IMR-90 (cell line): ENCODE measurements at regions not wholly inside any gene's neighbourhood (a gene's known extent, or its start where the extent isn't known, plus 50 kb on each side); places are given as distances from the start of the nearest gene placed in this dataset.

ENCODE experiments used
- ATAC-seq: fragments of 200-7000 bp; cut with Tn5 transposase; 2 replicates; pipeline ENCODE4 v1.9.1; 2020; ENCODE audit warnings: low read depth, mild to moderate bottlenecking, moderate library complexity
- BruUV-seq: library from RNA; stranded (reverse); fragments of 400-500 nt; replicated peaks from 2 replicates; lab custom pipeline; 2021; lab: Mats Ljungman, UMichigan
- CTCF ChIA-PET: fragments of 300-600 bp; formaldehyde crosslinking; extraction: SDS; loops from one replicate; lab custom pipeline; 2021; ENCODE audit warnings: antibody characterized with exemption; lab: Yijun Ruan, JAX
- POLR2A ChIA-PET: fragments of 300-600 bp; sonication (Branson Sonifier 250); formaldehyde crosslinking; loops from one replicate; lab custom pipeline; 2022; ENCODE audit warnings: antibody characterized with exemption; ENCODE audit not compliant: unreplicated experiment; lab: Charles Lee
- DNase-seq: peaks from one replicate; pipeline ENCODE4 v3.0.0; 2013
- H2AFZ ChIP-seq: replicated peaks from 2 replicates; pipeline ENCODE3; 2013; ENCODE audit warnings: low read length, mild to moderate bottlenecking; ENCODE audit not compliant: poor library complexity
- H2AK5ac ChIP-seq: 2 replicates; pipeline ENCODE4 v1.6.1; 2013; ENCODE audit warnings: low read depth, low read length, inconsistent platforms
- H2AK9ac ChIP-seq: replicated peaks from 2 replicates; pipeline ENCODE3; 2013; ENCODE audit warnings: mild to moderate bottlenecking, low read depth, low read length, moderate library complexity; ENCODE audit not compliant: poor library complexity
- H2BK120ac ChIP-seq: 2 replicates; pipeline ENCODE4 v1.6.1; 2013; ENCODE audit warnings: low read depth, low read length, inconsistent platforms
- H2BK15ac ChIP-seq: 3 replicates; pipeline ENCODE4 v1.6.1; 2013; ENCODE audit warnings: low read depth, low read length, inconsistent platforms
- H2BK20ac ChIP-seq: 2 replicates; pipeline ENCODE4 v1.6.1; 2013; ENCODE audit warnings: low read depth, mild to moderate bottlenecking, inconsistent platforms, low read length, moderate library complexity
- H2BK5ac ChIP-seq: 2 replicates; pipeline ENCODE4 v1.6.1; 2013; ENCODE audit warnings: mild to moderate bottlenecking, low read depth, low read length, inconsistent platforms; ENCODE audit not compliant: poor library complexity, severe bottlenecking
- H3K14ac ChIP-seq: replicated peaks from 2 replicates; pipeline ENCODE4 v1.6.1; 2013; ENCODE audit warnings: low read depth, low read length, inconsistent platforms
- H3K18ac ChIP-seq: 2 replicates; pipeline ENCODE4 v1.6.1; 2013; ENCODE audit warnings: low read depth, low read length, control low read depth
- H3K23ac ChIP-seq: 2 replicates; pipeline ENCODE4 v1.6.1; 2013; ENCODE audit warnings: low read depth, low read length, inconsistent platforms
- H3K27ac ChIP-seq: 2 replicates; pipeline ENCODE4 v1.5.1; 2013; ENCODE audit warnings: mild to moderate bottlenecking, control low read depth, low read length; ENCODE audit not compliant: insufficient read depth
- H3K27me3 ChIP-seq: 2 replicates; pipeline ENCODE4 v1.6.1; 2013; ENCODE audit warnings: low read length; ENCODE audit not compliant: control insufficient read depth, insufficient read depth
- H3K36me3 ChIP-seq: 2 replicates; pipeline ENCODE4 v1.6.1; 2013; ENCODE audit warnings: low read length, mixed read lengths; ENCODE audit not compliant: control insufficient read depth, insufficient read depth
- H3K4ac ChIP-seq: 2 replicates; pipeline ENCODE4 v1.6.1; 2013; ENCODE audit warnings: low read depth, low read length, inconsistent platforms
- H3K4me1 ChIP-seq: 2 replicates; pipeline ENCODE4 v1.6.1; 2013; ENCODE audit warnings: low read length, mixed read lengths; ENCODE audit not compliant: control insufficient read depth, insufficient read depth
- H3K4me2 ChIP-seq: 2 replicates; pipeline ENCODE4 v1.6.1; 2013; ENCODE audit warnings: low read depth, mild to moderate bottlenecking, control low read depth, low read length, moderate library complexity
- H3K4me3 ChIP-seq: 2 replicates; pipeline ENCODE4 v1.5.1; 2013; ENCODE audit warnings: low read depth, mild to moderate bottlenecking, control low read depth, low read length, moderate library complexity; ENCODE audit not compliant: insufficient read depth
- H3K56ac ChIP-seq: 2 replicates; pipeline ENCODE4 v1.6.1; 2013; ENCODE audit warnings: low read length, inconsistent platforms; ENCODE audit not compliant: insufficient read depth; ENCODE audit errors: extremely low read depth
- H3K79me1 ChIP-seq, 2 experiments: 2 replicates each; pipeline ENCODE4 v1.6.1; 2013; ENCODE audit warnings: low read length in 2 of 2, inconsistent platforms in 1 of 2, low read depth in 1 of 2
- H3K9ac ChIP-seq: 2 replicates; pipeline ENCODE4 v1.6.1; 2013; ENCODE audit warnings: low read depth, low read length, control low read depth
- H3K9me1 ChIP-seq: 2 replicates; pipeline ENCODE4 v1.6.1; 2013; ENCODE audit warnings: low read length, inconsistent platforms; ENCODE audit not compliant: insufficient read depth
- H3K9me3 ChIP-seq: 2 replicates; pipeline ENCODE4 v1.6.1; 2013; ENCODE audit warnings: low read length; ENCODE audit not compliant: control insufficient read depth, insufficient read depth
- H4K20me1 ChIP-seq: 2 replicates; pipeline ENCODE4 v1.6.1; 2013; ENCODE audit warnings: low read length, inconsistent platforms; ENCODE audit not compliant: insufficient read depth
- H4K5ac ChIP-seq: 2 replicates; pipeline ENCODE4 v1.6.1; 2013; ENCODE audit warnings: mild to moderate bottlenecking, low read depth, low read length, control low read depth
- H4K8ac ChIP-seq, 2 experiments: 2 replicates each; pipeline ENCODE4 v1.6.1; 2013; ENCODE audit warnings: low read depth in 2 of 2, low read length in 2 of 2, control low read depth in 1 of 2, inconsistent platforms in 1 of 2
- H4K91ac ChIP-seq: 2 replicates; pipeline ENCODE4 v1.6.1; 2013; ENCODE audit warnings: low read depth, low read length, inconsistent platforms; ENCODE audit not compliant: insufficient read depth
- BHLHE40 ChIP-seq: fragments of 150-350 bp; IDR thresholded peaks from 2 replicates; pipeline ENCODE4 v1.6.1; 2016; ENCODE audit warnings: mild to moderate bottlenecking, low read depth, low read length
- CEBPB ChIP-seq: IDR thresholded peaks from 2 replicates; pipeline ENCODE4 v1.6.1; 2012; ENCODE audit warnings: low read depth, low read length, improper control_type of control experiment
- CHD1 ChIP-seq: IDR thresholded peaks from 2 replicates; pipeline ENCODE4 v1.6.1; 2012; ENCODE audit warnings: low read depth, low read length, improper control_type of control experiment
- CTCF ChIP-seq: conservative IDR thresholded peaks from 2 replicates; pipeline ENCODE4 v1.5.1; 2012; ENCODE audit warnings: mild to moderate bottlenecking, low read depth, low read length, improper control_type of control experiment
- ELK1 ChIP-seq: fragments of 150-350 bp; IDR thresholded peaks from 2 replicates; pipeline ENCODE4 v1.6.1; 2016; ENCODE audit warnings: low read depth, mild to moderate bottlenecking, low read length, moderate library complexity, borderline replicate concordance
- FOS ChIP-seq: fragments of 150-350 bp; IDR thresholded peaks from 2 replicates; pipeline ENCODE4 v1.6.1; 2016; ENCODE audit warnings: low read depth, low read length
- MAFK ChIP-seq: IDR thresholded peaks from 2 replicates; pipeline ENCODE4 v1.6.1; 2012; ENCODE audit warnings: low read depth, low read length, improper control_type of control experiment
- MAZ ChIP-seq: IDR thresholded peaks from 2 replicates; pipeline ENCODE4 v1.6.1; 2012; ENCODE audit warnings: low read depth, mild to moderate bottlenecking, low read length, improper control_type of control experiment, moderate library complexity, borderline replicate concordance
- MXI1 ChIP-seq: IDR thresholded peaks from 2 replicates; pipeline ENCODE4 v1.6.1; 2012; ENCODE audit warnings: low read depth, mild to moderate bottlenecking, low read length, moderate library complexity, borderline replicate concordance
- NFE2L2 ChIP-seq: fragments of 150-350 bp; IDR thresholded peaks from 2 replicates; pipeline ENCODE4 v1.6.1; 2016; ENCODE audit warnings: low read depth, mild to moderate bottlenecking, low read length
- POLR2A ChIP-seq: IDR thresholded peaks from 2 replicates; pipeline ENCODE4 v1.6.1; 2012; ENCODE audit warnings: mild to moderate bottlenecking, low read depth, low read length
- RAD21 ChIP-seq: IDR thresholded peaks from 2 replicates; pipeline ENCODE4 v1.6.1; 2012; ENCODE audit warnings: low read length, improper control_type of control experiment
- RCOR1 ChIP-seq: IDR thresholded peaks from 2 replicates; pipeline ENCODE4 v1.6.1; 2012; ENCODE audit warnings: mild to moderate bottlenecking, low read length, improper control_type of control experiment; ENCODE audit not compliant: insufficient replicate concordance
- RFX5 ChIP-seq: IDR thresholded peaks from 2 replicates; pipeline ENCODE4 v1.8.0; 2012; ENCODE audit warnings: low read depth, mild to moderate bottlenecking, low read length, moderate library complexity
- SMC3 ChIP-seq: fragments of 150-350 bp; IDR thresholded peaks from 2 replicates; pipeline ENCODE4 v1.6.1; 2016; ENCODE audit warnings: low read depth, mild to moderate bottlenecking, antibody characterized with exemption, low read length, moderate library complexity
- USF2 ChIP-seq: fragments of 150-350 bp; IDR thresholded peaks from 2 replicates; pipeline ENCODE4 v1.6.1; 2017; ENCODE audit warnings: mild to moderate bottlenecking, antibody characterized with exemption, low read length, low read depth
- WGBS, 2 experiments: methylation state at CpG; one replicate each; pipeline versions ENCODE4 v1.1.5 to v1.1.7; 2013; ENCODE audit warnings: missing lambda C conversion rate in 2 of 2; ENCODE audit not compliant: insufficient read length in 1 of 2; ENCODE audit errors: extremely low coverage in 2 of 2; 5-methylcytosine and 5-hydroxymethylcytosine counted together
- dilution Hi-C: fragments of 300-500 bp; cut with HindIII; formaldehyde crosslinking; loops from one replicate; pipeline ENCODE4 v1.14.3; 2018; ENCODE audit warnings: low sequenced_read_pairs; ENCODE audit not compliant: unreplicated experiment
- in situ Hi-C: fragments of 300-500 bp; cut with MboI; formaldehyde crosslinking; loops from 3 replicates; pipeline ENCODE4 v1.14.3; 2019; ENCODE audit warnings: low sequenced_read_pairs, inconsistent platforms, mixed read lengths
- intact Hi-C: fragments of 100-400 bp; cut with micrococcal nuclease; formaldehyde crosslinking; loops from 2 replicates; pipeline ENCODE4 v1.10.0; 2022

- H2BK15ac ChIP-seq: no peak overlapping the region
- no peak for DNase-seq
- no peak overlapping the region for H3K14ac ChIP-seq
- no peak overlapping the region for H3K9ac ChIP-seq
- TF ChIP-seq CTCF (no peak), RCOR1 (no peak), POLR2A (no peak), MAFK (no peak), FOS (no peak), ELK1 (no peak), CEBPB (no peak), RFX5 (no peak), MAZ (no peak), MXI1 (no peak), BHLHE40 (no peak), NFE2L2 (no peak), CHD1 (no peak), USF2 (no peak), SMC3 (no peak), RAD21 (no peak)
- no TSS peak for BruUV-seq
- H3K9me3 ChIP-seq: peaks cover under 1% of the 10 kb centered on the region; the same call in 1 of the 2 replicates
- H4K91ac ChIP-seq: no peak overlapping the region
- POLR2A ChIA-PET: no interaction called here
- H2BK20ac ChIP-seq: no peak overlapping the region
- no peaks in the 10 kb centered on the region for H3K9me1 ChIP-seq
- H2AK9ac ChIP-seq: no peak overlapping the region
- no peak overlapping the region for H3K23ac ChIP-seq
- H3K4me3 ChIP-seq: no peak overlapping the region
- dilution Hi-C loops (no loop called here), in situ Hi-C loops (no loop called here), intact Hi-C loops (no loop called here)
- 80% methylated on average over 2 of the region's 4 CpGs; no CpG with 5 or more reads in 1 of the 2 experiments for WGBS, 2 experiments
- H4K5ac ChIP-seq: no peak overlapping the region
- H3K36me3 ChIP-seq: no peaks in the 10 kb centered on the region
- no peak overlapping the region for H2BK5ac ChIP-seq
- no peaks in the 10 kb centered on the region for H3K4me1 ChIP-seq
- no peak overlapping the region for H3K4me2 ChIP-seq
- no peaks in the 10 kb centered on the region for H3K27me3 ChIP-seq
- ATAC-seq: no peak
- no peak overlapping the region for H4K8ac ChIP-seq
- no peak overlapping the region for H3K4ac ChIP-seq
- H3K79me1 ChIP-seq: no peaks in the 10 kb centered on the region
- no peak overlapping the region for H3K56ac ChIP-seq
- no peak overlapping the region for H2AFZ ChIP-seq
- H2AK5ac ChIP-seq: no peak overlapping the region
- H4K20me1 ChIP-seq: no peaks in the 10 kb centered on the region
- no peak overlapping the region for H2BK120ac ChIP-seq
- H3K18ac ChIP-seq: no peak overlapping the region
- H3K27ac ChIP-seq: no peak overlapping the region
- CTCF ChIA-PET: no interaction called here
Measured at GRCh38 chr16:52863000-52863399, 189.7 kb downstream of the CHD9NB start.
